Hindlimb muscle (tissue), 1 donor: ENCODE measurements at regions not wholly inside any gene's neighbourhood (a gene's known extent, or its start where the extent isn't known, plus 50 kb on each side); places are given as distances from the start of the nearest gene placed in this dataset.
"Not testable (repeated sequence)": the region's sequence is repeated elsewhere in the genome, so short reads cannot be mapped to it uniquely, and the experiment has no call there.

Experiments
- DNase-seq: peaks from one replicate; pipeline ENCODE4 v3.0.0-alpha.2; 2013

DNA sequence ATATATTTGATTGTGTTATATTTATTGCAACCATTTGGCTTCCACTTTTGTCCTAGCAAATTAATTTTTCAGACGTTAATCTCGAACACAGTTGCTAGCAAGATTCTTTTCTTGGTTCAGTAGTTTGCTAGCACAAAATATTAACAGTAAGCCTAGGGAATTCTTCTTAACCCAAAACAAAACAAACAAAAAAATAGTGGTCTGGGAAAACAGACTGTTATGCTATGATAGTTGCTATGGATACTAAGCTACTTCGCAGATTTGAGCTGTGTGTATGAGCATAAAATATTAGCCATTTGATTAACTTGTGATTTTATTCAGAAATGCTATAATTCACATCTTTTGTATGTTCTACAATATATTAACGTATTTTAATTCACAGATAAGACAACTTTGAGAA, 541.5 kb upstream of the NETO1 start:
- no peak for DNase-seq

DNA sequence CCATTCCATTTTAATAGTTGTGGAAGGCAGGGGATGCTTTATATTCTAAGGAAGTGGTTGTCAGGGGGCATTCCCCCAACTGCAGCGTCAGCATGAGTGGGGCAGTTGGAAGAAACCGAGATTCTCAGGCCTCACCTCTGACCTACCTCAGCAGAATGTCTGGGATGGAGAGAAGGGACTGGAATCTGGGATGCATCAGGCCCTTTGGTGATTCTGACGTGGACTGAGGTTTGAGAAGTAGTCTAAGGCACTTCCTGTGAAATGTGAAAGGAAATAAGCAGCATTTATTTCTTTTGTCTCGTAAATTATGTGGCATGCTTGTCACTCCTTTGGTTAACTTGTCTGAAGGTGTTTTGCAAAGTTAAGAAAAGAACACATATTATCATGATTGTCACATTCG, 540.7 kb upstream of the NETO1 start:
- DNase-seq, result no peak

GRCh38 chr18:73407506-73407905, 539.7 kb upstream of the NETO1 start:
- DNase-seq, result peak; percentile 8

- no peak for DNase-seq
These were observed 516.5 kb upstream of the NETO1 start for GRCh38 chr18:73384246-73384645.

GRCh38 chr18:73381699-73382036, 513.9 kb upstream of the NETO1 start:
- no peak for DNase-seq

DNA sequence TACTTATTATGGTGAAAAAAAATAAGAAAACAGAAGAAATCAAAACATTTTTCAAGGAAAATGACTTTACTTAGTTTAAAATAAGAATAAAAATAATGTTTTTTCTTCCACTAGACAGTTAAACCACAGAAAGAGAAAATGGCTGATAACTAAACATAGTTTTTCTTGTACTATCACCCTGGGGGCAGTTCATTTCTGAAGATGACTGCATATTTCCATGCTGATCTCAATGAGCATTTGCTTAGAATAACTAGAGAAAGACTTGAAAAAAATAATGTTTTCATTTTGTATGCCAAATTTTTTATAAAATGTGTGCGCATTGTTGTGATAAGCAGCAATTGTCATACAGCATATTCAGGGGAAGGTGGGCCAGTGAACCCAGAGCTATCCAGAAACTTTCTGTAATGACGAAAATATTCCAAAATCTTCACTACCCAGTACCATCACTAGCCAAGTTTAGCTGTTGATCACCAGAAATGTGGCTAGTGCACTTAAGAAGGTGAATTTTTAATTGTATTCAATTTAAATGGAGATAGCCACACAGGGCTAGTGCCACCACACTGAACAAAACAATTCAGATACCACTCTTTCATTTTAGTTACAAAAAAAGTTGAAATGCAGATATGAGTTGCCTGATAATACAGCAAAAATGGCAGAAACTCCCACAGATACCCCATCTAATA, 513.4 kb upstream of the NETO1 start:
- DNase-seq, result no peak

DNA sequence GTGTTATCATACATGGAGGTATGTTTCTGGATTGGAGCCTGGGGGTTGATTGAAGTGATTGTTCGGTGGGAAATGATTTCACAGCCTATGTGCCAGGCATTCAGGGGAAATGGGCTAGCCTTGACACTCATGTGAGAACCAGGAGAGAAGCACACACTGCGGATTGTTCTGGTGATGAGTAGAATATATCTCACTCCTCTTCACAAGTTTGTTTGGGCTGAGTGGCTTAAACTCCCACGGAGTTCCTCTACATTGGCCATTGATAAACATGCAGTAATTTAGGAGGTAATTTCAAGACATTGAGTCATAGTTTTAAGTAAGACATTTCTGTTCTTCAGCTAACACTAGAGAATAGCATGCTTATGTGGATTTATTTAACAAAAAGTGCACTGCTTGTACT, 498.9 kb upstream of the NETO1 start:
- no peak for DNase-seq

DNA sequence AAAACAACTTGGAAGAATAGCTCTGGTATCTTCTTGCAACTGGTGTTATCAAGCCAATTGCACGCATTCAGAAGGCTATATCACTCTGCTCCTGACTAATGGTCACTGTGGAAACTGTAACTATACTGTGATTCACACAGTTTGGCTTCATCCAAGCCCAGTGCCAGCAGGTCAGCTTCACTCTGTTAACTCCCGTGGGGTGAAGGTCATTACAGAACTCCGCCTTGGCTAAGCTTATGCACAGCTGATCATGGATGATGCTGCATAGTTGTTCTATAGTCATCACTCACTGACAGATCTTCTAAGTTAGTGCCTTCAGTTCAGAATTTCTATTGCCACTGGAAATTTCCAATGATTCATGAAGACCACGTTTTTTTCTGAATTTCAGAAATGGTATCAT, 497.2 kb upstream of the NETO1 start:
- DNase-seq, result no peak

GRCh38 chr18:73355121-73355520, 487.3 kb upstream of the NETO1 start:
- DNase-seq, result no peak

GRCh38 chr18:73352546-73352945, 484.8 kb upstream of the NETO1 start:
- no peak for DNase-seq

DNA sequence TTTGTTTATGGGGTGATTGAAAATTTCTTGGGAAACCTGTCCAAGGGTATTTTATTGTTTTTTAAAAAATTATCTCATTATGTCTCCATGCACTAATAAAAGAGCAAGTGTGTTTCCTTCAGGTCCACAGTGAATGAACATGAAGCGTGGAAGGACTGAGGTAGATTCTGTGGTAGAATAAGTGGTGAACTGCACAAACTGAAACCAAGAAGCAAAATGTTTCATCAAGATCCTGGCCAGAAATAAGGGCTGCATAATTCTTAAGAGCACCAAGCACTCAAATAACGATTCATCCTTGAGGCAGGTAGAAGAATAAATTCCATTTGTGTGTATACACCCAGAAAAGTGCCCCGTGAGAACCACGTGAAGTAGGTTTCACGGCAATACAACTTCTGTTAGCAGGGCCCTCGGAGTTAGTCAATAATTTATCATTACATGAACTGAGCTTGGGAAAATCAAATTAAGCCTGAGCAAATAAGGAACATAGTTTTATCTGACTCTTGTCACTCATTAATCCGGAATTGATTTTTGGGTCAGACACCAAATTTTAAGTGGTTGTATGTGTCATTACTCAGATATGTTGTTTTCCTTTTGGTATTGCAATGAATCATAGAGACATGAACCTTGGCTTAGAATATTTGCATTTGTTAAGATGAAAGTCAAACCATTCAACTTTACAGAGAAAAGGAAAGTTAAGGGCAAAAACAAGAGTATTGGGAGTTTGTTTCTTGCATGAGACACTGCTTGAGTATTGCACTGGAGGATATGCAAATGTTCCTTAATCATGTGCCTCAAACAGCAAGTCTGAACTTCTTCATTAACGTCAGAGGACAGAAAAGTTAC, 472.6 kb upstream of the NETO1 start:
- no peak for DNase-seq

GRCh38 chr18:73331212-73331772, 463.5 kb upstream of the NETO1 start:
- no peak for DNase-seq

DNA sequence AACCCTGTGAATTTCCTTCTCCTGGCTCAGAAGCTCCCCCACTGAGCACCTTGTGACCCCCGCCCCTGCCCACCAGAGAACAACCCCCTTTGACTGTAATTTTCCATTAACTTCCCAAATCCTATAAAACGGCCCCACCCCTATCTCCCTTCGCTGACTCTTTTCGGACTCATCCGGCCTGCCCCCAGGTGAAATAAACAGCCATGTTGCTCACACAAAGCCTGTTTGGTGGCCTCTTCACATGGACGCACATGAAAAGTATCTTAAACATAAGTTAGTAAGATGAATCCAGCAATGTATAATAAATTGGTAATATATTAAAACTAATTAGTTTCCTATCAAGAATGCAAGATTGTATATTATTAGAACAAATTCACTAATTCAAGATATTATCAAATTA, 462.3 kb upstream of the NETO1 start:
- not testable (repeated sequence) for DNase-seq

- not testable (repeated sequence) for DNase-seq
These were observed 456.5 kb upstream of the NETO1 start for GRCh38 chr18:73324187-73324831.

DNA sequence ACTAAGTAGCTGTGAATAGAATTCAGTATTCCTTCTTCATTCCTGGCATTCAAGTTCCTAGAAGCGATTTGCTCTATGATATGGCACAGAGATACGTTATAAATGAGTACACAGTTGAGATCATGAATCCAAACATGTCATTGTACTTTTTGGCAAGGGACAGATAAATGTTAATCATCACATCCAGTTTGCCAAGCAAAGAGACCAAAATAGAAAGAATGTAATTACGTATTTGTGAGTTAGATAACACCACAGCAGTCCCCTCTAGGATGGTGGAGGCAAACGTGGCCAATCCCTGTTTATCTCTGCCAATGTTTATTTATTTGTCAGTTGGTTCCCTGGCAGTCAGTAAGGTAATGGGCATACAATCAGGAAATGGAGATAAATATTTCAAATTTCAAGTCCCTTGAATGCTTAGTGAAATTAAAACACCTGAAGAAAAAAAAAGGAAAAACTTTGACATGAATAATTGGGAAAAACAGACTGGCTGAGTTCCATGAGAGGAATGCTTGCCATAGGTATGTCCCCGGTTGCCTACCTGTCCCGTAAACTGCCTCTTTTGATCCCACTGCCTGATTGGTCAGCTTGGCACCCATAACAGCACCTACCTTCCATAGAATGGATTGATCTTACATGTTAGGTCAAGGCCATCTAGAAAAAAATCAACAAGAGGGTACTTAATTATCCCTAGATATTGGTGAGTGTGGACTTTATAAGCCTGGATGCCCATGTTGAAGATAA, 451.1 kb upstream of the NETO1 start:
- no peak for DNase-seq

DNA sequence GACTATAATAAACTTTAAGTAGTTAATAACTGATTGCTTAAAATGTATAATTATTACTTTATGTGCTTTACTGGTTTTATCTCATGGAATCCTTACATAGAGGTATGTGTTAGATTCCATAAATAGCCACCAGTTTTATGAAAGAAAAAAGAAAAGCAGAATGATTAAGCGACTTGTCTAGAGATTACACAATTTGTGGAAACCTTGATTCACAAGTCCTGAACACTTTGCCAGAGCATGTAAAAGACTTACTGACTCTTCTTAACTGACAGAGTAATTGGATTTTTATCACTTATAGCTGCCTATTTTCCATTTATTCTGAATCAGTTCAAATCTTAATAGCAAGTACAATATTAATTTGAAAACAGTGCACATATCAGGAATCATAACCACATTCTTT, 448.7 kb upstream of the NETO1 start:
- no peak for DNase-seq

- no peak for DNase-seq
These were observed 447.6 kb upstream of the NETO1 start for GRCh38 chr18:73315381-73315780.

DNA sequence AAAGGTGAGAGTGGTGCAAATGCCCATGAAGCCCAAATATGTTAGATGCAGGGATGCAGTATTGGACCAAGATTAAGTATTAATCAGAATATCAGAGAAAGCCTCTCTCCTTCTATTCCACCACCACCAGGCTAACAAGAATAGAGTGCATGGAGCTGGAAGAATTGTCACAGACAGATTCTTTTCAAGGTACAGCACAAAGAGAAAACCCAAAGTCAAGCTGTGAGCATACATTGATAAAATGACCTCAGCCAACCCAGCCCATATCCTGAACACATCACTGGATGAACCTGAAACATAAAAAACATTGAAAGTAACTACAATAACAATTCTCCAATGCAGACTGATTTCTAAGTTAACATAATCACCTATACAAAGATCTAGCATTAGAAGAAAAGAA, 445.7 kb upstream of the NETO1 start:
- no peak for DNase-seq

GRCh38 chr18:73296686-73297085, 428.9 kb upstream of the NETO1 start:
- DNase-seq, result no peak

DNA sequence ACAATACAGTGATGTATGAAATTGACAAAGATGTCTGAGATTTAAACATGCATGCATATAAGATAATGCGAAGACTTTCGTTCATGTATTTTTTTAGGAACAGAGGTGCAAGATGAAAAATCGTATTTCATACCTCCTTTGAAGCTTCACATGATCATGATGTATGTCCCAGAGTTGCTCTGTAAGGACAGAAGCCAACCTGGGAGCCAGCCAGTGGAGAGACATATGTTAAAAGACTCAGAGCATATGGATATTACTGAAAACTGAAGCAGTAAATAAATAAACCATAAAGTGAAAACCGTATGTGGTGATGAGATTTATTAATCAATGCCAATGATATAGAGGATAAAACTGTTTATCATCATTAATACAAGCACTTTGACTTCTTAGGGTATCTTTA, 424.4 kb upstream of the NETO1 start:
- DNase-seq, result no peak

GRCh38 chr18:73288813-73289212, 421.0 kb upstream of the NETO1 start:
- no peak for DNase-seq

DNA sequence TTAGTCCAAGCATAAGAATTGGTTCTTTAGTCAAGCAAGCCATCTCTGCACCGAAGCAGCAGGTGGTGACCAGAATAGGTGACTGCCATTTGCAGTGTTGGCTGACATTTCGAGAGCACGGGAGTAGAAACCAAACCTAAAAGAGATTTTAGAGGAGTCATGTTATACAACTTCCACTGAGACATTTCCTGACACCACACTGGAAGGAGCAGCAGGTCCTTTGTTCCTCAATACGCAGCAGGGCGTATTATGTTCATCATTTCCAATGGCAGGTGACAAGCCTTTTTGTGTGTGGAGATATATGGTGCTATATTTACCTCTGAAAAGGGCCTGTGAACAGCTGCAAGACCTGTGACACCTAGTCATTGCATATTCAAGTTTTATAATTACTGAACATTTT, 418.8 kb upstream of the NETO1 start:
- no peak for DNase-seq

- DNase-seq, result no peak
These were observed 416.0 kb upstream of the NETO1 start for GRCh38 chr18:73283788-73284187.
